Astrocyte (in vitro differentiated cells and primary cell): ENCODE measurements at regions not wholly inside any gene's neighbourhood (a gene's known extent, or its start where the extent isn't known, plus 50 kb on each side); places are given as distances from the start of the nearest gene placed in this dataset.

Source experiments
- DNase-seq: peaks from one replicate; pipeline ENCODE4 v3.0.0-alpha.2; 2010; ENCODE audit warnings: low read depth
- FAIRE-seq: peaks from 2 replicates; lab custom pipeline; 2011; peaks lifted over from hg19 to GRCh38; lab: Jason Lieb, UNC
- H2AFZ ChIP-seq: 2 replicates; pipeline ENCODE4 v1.6.0; 2012; ENCODE audit warnings: low read depth, low read length, inconsistent platforms
- H3K27ac ChIP-seq: 2 replicates; pipeline ENCODE4 v1.5.1; 2011; ENCODE audit warnings: low read depth, low read length, inconsistent platforms
- H3K27me3 ChIP-seq: 2 replicates; pipeline ENCODE4 v1.6.0; 2011; ENCODE audit warnings: low read length, inconsistent platforms; ENCODE audit not compliant: insufficient read depth
- H3K36me3 ChIP-seq: 2 replicates; pipeline ENCODE4 v1.5.1; 2011; ENCODE audit warnings: low read length, inconsistent platforms; ENCODE audit not compliant: insufficient read depth
- H3K4me1 ChIP-seq: 2 replicates; pipeline ENCODE4 v1.5.1; 2011; ENCODE audit warnings: low read length, inconsistent platforms; ENCODE audit not compliant: insufficient read depth
- H3K4me2 ChIP-seq: 2 replicates; pipeline ENCODE4 v1.6.0; 2012; ENCODE audit warnings: low read length, inconsistent platforms
- H3K4me3 ChIP-seq: 2 replicates; pipeline ENCODE4 v1.5.1; 2011; ENCODE audit warnings: low read depth, mild to moderate bottlenecking, low read length, inconsistent platforms; ENCODE audit not compliant: insufficient read depth
- H3K79me2 ChIP-seq: 2 replicates; pipeline ENCODE4 v1.6.0; 2012; ENCODE audit warnings: mild to moderate bottlenecking, low read length, inconsistent platforms; ENCODE audit not compliant: insufficient read depth
- H3K9ac ChIP-seq: 2 replicates; pipeline ENCODE4 v1.6.0; 2012; ENCODE audit warnings: mild to moderate bottlenecking, low read length, inconsistent platforms
- H3K9me3 ChIP-seq: 2 replicates; pipeline ENCODE4 v1.5.1; 2012; ENCODE audit warnings: low read depth, mild to moderate bottlenecking, low read length, inconsistent platforms; ENCODE audit not compliant: insufficient read depth
- H4K20me1 ChIP-seq: 2 replicates; pipeline ENCODE4 v1.6.0; 2012; ENCODE audit warnings: low read length, inconsistent platforms; ENCODE audit not compliant: insufficient read depth
- H3K27ac Mint-ChIP-seq: one replicate; pipeline ENCODE4 v1.8.0; 2021; ENCODE audit warnings: mild to moderate bottlenecking, mixed read lengths; ENCODE audit not compliant: unreplicated experiment
- H3K27me3 Mint-ChIP-seq: one replicate; pipeline ENCODE4 v1.8.0; 2021; ENCODE audit warnings: low read depth, mixed read lengths; ENCODE audit not compliant: unreplicated experiment
- H3K36me3 Mint-ChIP-seq: one replicate; pipeline ENCODE4 v1.8.0; 2021; ENCODE audit warnings: low read depth, mixed read lengths; ENCODE audit not compliant: unreplicated experiment
- H3K4me1 Mint-ChIP-seq: one replicate; pipeline ENCODE4 v1.8.0; 2021; ENCODE audit warnings: low read depth, mixed read lengths; ENCODE audit not compliant: unreplicated experiment
- H3K4me3 Mint-ChIP-seq: one replicate; pipeline ENCODE4 v1.8.0; 2021; ENCODE audit warnings: mild to moderate bottlenecking, moderate library complexity, mixed read lengths; ENCODE audit not compliant: unreplicated experiment
- H3K9me3 Mint-ChIP-seq: one replicate; pipeline ENCODE4 v1.8.0; 2021; ENCODE audit warnings: mild to moderate bottlenecking, mixed read lengths; ENCODE audit not compliant: unreplicated experiment
- CTCF ChIP-seq: IDR thresholded peaks from 2 replicates; pipeline ENCODE4 v1.5.1; 2011; ENCODE audit warnings: low read depth, mild to moderate bottlenecking, inconsistent platforms, low read length, moderate library complexity; ENCODE audit not compliant: insufficient read depth
- EZH2 ChIP-seq: IDR thresholded peaks from 2 replicates; pipeline ENCODE4 v1.6.1; 2012; ENCODE audit warnings: mild to moderate bottlenecking, low read length, inconsistent platforms; ENCODE audit not compliant: insufficient read depth

GRCh38 chr3:43885908-43886618 is 195.3 kb downstream of the ABHD5 start:
- Mint-ChIP-seq H3K9me3 (no peaks in the 10 kb centered on the region), H3K36me3 (no peaks in the 10 kb centered on the region), H3K4me3 (no peak overlapping the region), H3K27me3 (peaks cover 2% of the 10 kb centered on the region), H3K4me1 (peaks cover 2% of the 10 kb centered on the region), H3K27ac (no peak overlapping the region)
- TF ChIP-seq CTCF = no peak
- no peak for TF ChIP-seq EZH2
- no peaks in the 10 kb centered on the region for H3K9me3 ChIP-seq
- H3K4me3 ChIP-seq = no peak overlapping the region
- no peaks in the 10 kb centered on the region for H4K20me1 ChIP-seq
- H2AFZ ChIP-seq = no peak overlapping the region
- H3K27me3 ChIP-seq = no peaks in the 10 kb centered on the region
- H3K4me1 ChIP-seq = no peaks in the 10 kb centered on the region
- H3K4me2 ChIP-seq = no peak overlapping the region
- FAIRE-seq (no peak), DNase-seq (no peak)
- H3K79me2 ChIP-seq = no peaks in the 10 kb centered on the region
- no peak overlapping the region for H3K9ac ChIP-seq
- H3K36me3 ChIP-seq = no peaks in the 10 kb centered on the region
- H3K27ac ChIP-seq = no peak overlapping the region

GRCh38 chr3:43892061-43892460 is 201.3 kb downstream of the ABHD5 start:
- no peak for TF ChIP-seq CTCF
- no peak for TF ChIP-seq EZH2
- H3K79me2 ChIP-seq = no peaks in the 10 kb centered on the region
- no peak overlapping the region for H3K9ac ChIP-seq
- Mint-ChIP-seq H3K27ac (no peak overlapping the region), H3K9me3 (peaks cover 3% of the 10 kb centered on the region), H3K4me1 (peaks cover 4% of the 10 kb centered on the region), H3K4me3 (no peak overlapping the region), H3K36me3 (peaks cover 3% of the 10 kb centered on the region), H3K27me3 (peaks cover 7% of the 10 kb centered on the region)
- no peak overlapping the region for H3K27ac ChIP-seq
- H3K4me1 ChIP-seq = peaks cover 14% of the 10 kb centered on the region
- H4K20me1 ChIP-seq = no peaks in the 10 kb centered on the region
- H3K9me3 ChIP-seq = no peaks in the 10 kb centered on the region
- H2AFZ ChIP-seq = no peak overlapping the region
- H3K36me3 ChIP-seq = no peaks in the 10 kb centered on the region
- no peaks in the 10 kb centered on the region for H3K27me3 ChIP-seq
- H3K4me2 ChIP-seq = no peak overlapping the region
- no peak for FAIRE-seq
- no peak for DNase-seq
- H3K4me3 ChIP-seq = no peak overlapping the region

- no peak overlapping the region for H3K9ac ChIP-seq
- no peaks in the 10 kb centered on the region for H4K20me1 ChIP-seq
- H3K4me3 Mint-ChIP-seq = no peak overlapping the region
- H3K27me3 ChIP-seq = no peaks in the 10 kb centered on the region
- no peak overlapping the region for H3K4me2 ChIP-seq
- no peaks in the 10 kb centered on the region for H3K36me3 ChIP-seq
- peaks cover 3% of the 10 kb centered on the region for H3K36me3 Mint-ChIP-seq
- no peaks in the 10 kb centered on the region for H3K9me3 ChIP-seq
- DNase-seq (no peak), FAIRE-seq (no peak)
- H3K27ac Mint-ChIP-seq = no peak overlapping the region
- peaks cover 7% of the 10 kb centered on the region for H3K27me3 Mint-ChIP-seq
- no peaks in the 10 kb centered on the region for H3K79me2 ChIP-seq
- TF ChIP-seq EZH2 = no peak
- no peak for TF ChIP-seq CTCF
- H3K4me1 Mint-ChIP-seq = peaks cover 4% of the 10 kb centered on the region
- peaks cover 3% of the 10 kb centered on the region for H3K9me3 Mint-ChIP-seq
- no peak overlapping the region for H3K27ac ChIP-seq
- H3K4me3 ChIP-seq = no peak overlapping the region
- H2AFZ ChIP-seq = no peak overlapping the region
- peaks cover 14% of the 10 kb centered on the region for H3K4me1 ChIP-seq
Observed at GRCh38 chr3:43892526-43892925, 201.8 kb downstream of the ABHD5 start.
